ENCODE measurements at regions not wholly inside any gene's neighbourhood (a gene's known extent, or its start where the extent isn't known, plus 50 kb on each side); places are given as distances from the start of the nearest gene placed in this dataset.

DNA sequence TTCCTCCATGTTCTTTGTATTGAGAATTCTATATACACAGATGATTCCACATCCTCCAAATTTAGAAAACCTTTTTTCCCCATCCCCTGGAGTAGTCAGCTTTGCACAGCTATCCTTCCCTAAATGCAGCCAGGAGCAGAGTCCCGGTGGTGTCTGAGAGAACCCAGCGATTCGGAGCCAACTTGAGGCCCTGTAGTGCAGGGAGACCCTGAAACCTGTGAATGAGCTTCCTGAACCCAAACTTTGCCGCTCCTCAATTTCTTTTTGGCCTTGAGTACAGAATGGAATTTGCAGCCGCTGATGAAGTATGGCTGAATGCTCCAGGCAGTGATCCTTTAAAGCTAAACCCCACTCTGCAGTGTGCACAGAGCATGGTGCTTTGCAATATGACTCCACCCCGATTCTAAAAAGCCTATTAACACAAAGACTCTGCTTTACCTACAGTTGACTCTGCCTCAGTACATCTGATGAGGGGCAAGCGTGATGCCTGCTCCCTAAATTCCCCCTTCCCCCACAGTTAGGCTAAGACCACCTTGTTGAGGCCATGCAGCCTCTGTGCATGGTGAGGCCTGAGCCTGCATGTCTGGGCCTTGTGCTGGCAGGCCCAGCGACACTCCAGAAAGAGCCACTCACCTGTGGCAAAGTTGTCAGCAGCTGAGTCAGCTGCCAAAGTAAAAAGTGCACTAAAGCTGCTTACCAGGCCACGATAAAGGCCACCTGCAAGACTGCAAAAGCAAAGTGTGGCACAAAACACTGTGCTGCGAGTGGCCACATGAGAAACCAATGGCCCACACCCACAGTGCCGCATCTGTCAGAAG lies 82.1 kb downstream of the PLEKHG1 start:
- Histone ChIP-seq H3K9ac (ENCODE audit: low read length in 5 of 5) (no peak overlapping the region), H3K27ac (ENCODE audit: low read depth, low read length) (peak overlapping the region; percentile 70), H3K27me3 (ENCODE audit: control insufficient read depth in 5 of 5, insufficient read depth in 4 of 5, low read length in 5 of 5) (no peaks in the 10 kb centered on the region), H3K36me3 (ENCODE audit: control insufficient read depth in 5 of 5, insufficient read depth in 5 of 5, low read length in 5 of 5) (peaks cover 0 to 4% (median 0%) of the 10 kb centered on the region in 5 donors), H3K4me3 (ENCODE audit: low read depth in 1 of 5, low read length in 5 of 5) (no peak overlapping the region), H3K9me3 (ENCODE audit: control insufficient read depth in 5 of 5, low read length in 5 of 5) (no peaks in the 10 kb centered on the region), H3K4me1 (ENCODE audit: control insufficient read depth in 5 of 5, insufficient read depth in 5 of 5, low read length in 5 of 5) (peaks cover 4 to 38% (median 5%) of the 10 kb centered on the region in 5 donors)

- H3K9me3 ChIP-seq (ENCODE audit: control insufficient read depth in 5 of 5, low read length in 5 of 5) = no peaks in the 10 kb centered on the region
Measured at GRCh38 chr6:150683320-150683719, 83.6 kb downstream of the PLEKHG1 start.

DNA sequence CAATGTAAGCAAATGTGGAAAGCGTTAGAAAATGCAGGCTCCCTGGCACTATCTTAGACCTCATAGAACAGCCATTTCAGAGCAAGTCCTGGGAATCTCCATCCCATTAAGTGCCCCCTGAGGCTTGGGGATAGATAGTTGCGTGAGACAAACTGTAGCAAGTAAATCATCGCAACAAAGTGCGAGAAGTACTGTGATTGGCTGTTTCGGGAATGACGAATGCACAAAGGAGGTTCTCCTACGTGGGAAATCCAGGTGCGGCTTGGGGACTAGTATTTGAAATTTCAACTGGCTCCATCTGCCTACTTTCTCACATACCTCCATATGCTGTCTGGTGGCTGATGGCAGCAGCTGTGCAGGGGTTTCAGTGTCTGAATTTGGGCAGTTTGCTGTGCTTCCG lies 84.5 kb downstream of the PLEKHG1 start:
- Histone ChIP-seq H3K9ac (ENCODE audit: low read length in 5 of 5) (peak overlapping the region in 4 of 5 donors; percentile 3 to 71 (median 66)), H3K4me1 (ENCODE audit: control insufficient read depth in 5 of 5, insufficient read depth in 5 of 5, low read length in 5 of 5) (peaks cover 7 to 56% (median 25%) of the 10 kb centered on the region in 5 donors), H3K9me3 (ENCODE audit: control insufficient read depth in 5 of 5, low read length in 5 of 5) (no peaks in the 10 kb centered on the region), H3K27ac (ENCODE audit: low read depth, low read length) (peak overlapping the region; percentile 77), H3K36me3 (ENCODE audit: control insufficient read depth in 5 of 5, insufficient read depth in 5 of 5, low read length in 5 of 5) (no peaks in the 10 kb centered on the region), H3K4me3 (ENCODE audit: low read depth in 1 of 5, low read length in 5 of 5) (peak overlapping the region in 4 of 5 donors; percentile 44 to 75 (median 62)), H3K27me3 (ENCODE audit: control insufficient read depth in 5 of 5, insufficient read depth in 4 of 5, low read length in 5 of 5) (no peaks in the 10 kb centered on the region)

More at GRCh38 chr6:150683320-150683719, 83.6 kb downstream of the PLEKHG1 start:
- no peak overlapping the region for H3K9ac ChIP-seq (ENCODE audit: low read length in 5 of 5)
- H3K4me3 ChIP-seq (ENCODE audit: low read depth in 1 of 5, low read length in 5 of 5) = peak overlapping the region in 4 of 5 donors; percentile 44 to 75 (median 62)
- H3K27me3 ChIP-seq (ENCODE audit: control insufficient read depth in 5 of 5, insufficient read depth in 4 of 5, low read length in 5 of 5) = no peaks in the 10 kb centered on the region
- H3K4me1 ChIP-seq (ENCODE audit: control insufficient read depth in 5 of 5, insufficient read depth in 5 of 5, low read length in 5 of 5) = peaks cover 7 to 53% (median 20%) of the 10 kb centered on the region in 5 donors
- H3K36me3 ChIP-seq (ENCODE audit: control insufficient read depth in 5 of 5, insufficient read depth in 5 of 5, low read length in 5 of 5) = no peaks in the 10 kb centered on the region
- H3K27ac ChIP-seq (ENCODE audit: low read depth, low read length) = peak overlapping the region; percentile 77

- no peaks in the 10 kb centered on the region for H3K27me3 ChIP-seq (ENCODE audit: control insufficient read depth in 5 of 5, insufficient read depth in 4 of 5, low read length in 5 of 5)
- peak overlapping the region in 3 of 5 donors; percentile 8 to 71 (median 65) for H3K9ac ChIP-seq (ENCODE audit: low read length in 5 of 5)
- H3K4me3 ChIP-seq (ENCODE audit: low read depth in 1 of 5, low read length in 5 of 5) = peak overlapping the region in 4 of 5 donors; percentile 44 to 75 (median 62)
- no peaks in the 10 kb centered on the region for H3K9me3 ChIP-seq (ENCODE audit: control insufficient read depth in 5 of 5, low read length in 5 of 5)
- H3K4me1 ChIP-seq (ENCODE audit: control insufficient read depth in 5 of 5, insufficient read depth in 5 of 5, low read length in 5 of 5) = peaks cover 7 to 57% (median 25%) of the 10 kb centered on the region in 5 donors
- H3K36me3 ChIP-seq (ENCODE audit: control insufficient read depth in 5 of 5, insufficient read depth in 5 of 5, low read length in 5 of 5) = no peaks in the 10 kb centered on the region
- peak overlapping the region; percentile 77 for H3K27ac ChIP-seq (ENCODE audit: low read depth, low read length)
Measured at GRCh38 chr6:150684714-150685459, 85.2 kb downstream of the PLEKHG1 start.

GRCh38 chr6:150685860-150686259 lies 86.2 kb downstream of the PLEKHG1 start:
- Histone ChIP-seq H3K27me3 (ENCODE audit: control insufficient read depth in 5 of 5, insufficient read depth in 4 of 5, low read length in 5 of 5) (no peaks in the 10 kb centered on the region), H3K4me3 (ENCODE audit: low read depth in 1 of 5, low read length in 5 of 5) (peak overlapping the region in 1 of 5 donors; percentile 5), H3K4me1 (ENCODE audit: control insufficient read depth in 5 of 5, insufficient read depth in 5 of 5, low read length in 5 of 5) (peaks cover 3 to 66% (median 25%) of the 10 kb centered on the region in 5 donors), H3K36me3 (ENCODE audit: control insufficient read depth in 5 of 5, insufficient read depth in 5 of 5, low read length in 5 of 5) (no peaks in the 10 kb centered on the region), H3K9me3 (ENCODE audit: control insufficient read depth in 5 of 5, low read length in 5 of 5) (no peaks in the 10 kb centered on the region), H3K27ac (ENCODE audit: low read depth, low read length) (peak overlapping the region; percentile 77), H3K9ac (ENCODE audit: low read length in 5 of 5) (no peak overlapping the region)

GRCh38 chr6:150686566-150686965 lies 86.9 kb downstream of the PLEKHG1 start:
- Histone ChIP-seq H3K9me3 (ENCODE audit: control insufficient read depth in 5 of 5, low read length in 5 of 5) (no peaks in the 10 kb centered on the region), H3K9ac (ENCODE audit: low read length in 5 of 5) (no peak overlapping the region), H3K4me3 (ENCODE audit: low read depth in 1 of 5, low read length in 5 of 5) (peak overlapping the region in 3 of 5 donors; percentile 13 to 20 (median 16)), H3K27me3 (ENCODE audit: control insufficient read depth in 5 of 5, insufficient read depth in 4 of 5, low read length in 5 of 5) (no peaks in the 10 kb centered on the region), H3K4me1 (ENCODE audit: control insufficient read depth in 5 of 5, insufficient read depth in 5 of 5, low read length in 5 of 5) (peaks cover 3 to 69% (median 26%) of the 10 kb centered on the region in 5 donors), H3K36me3 (ENCODE audit: control insufficient read depth in 5 of 5, insufficient read depth in 5 of 5, low read length in 5 of 5) (no peaks in the 10 kb centered on the region), H3K27ac (ENCODE audit: low read depth, low read length) (peak overlapping the region; percentile 54)

DNA sequence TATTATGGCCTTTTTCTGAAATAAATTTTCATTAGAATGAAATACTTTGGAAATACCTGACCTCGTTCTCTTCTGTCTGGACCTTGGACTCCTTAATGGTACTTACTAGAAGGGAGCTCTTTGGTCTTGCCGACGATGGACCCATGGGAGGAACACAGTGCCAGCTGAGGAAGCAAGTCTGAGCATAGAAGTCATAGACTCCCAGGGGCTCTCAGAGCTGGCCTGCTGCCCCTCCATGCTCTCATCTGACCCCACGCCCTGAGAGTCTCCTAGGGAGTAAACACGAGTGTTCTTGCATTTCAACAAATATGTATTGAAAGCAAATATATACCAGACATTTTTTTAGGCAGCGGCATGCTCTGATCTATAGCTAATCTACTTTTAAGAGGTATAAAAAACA lies 87.8 kb downstream of the PLEKHG1 start:
- Histone ChIP-seq H3K27ac (ENCODE audit: low read depth, low read length) (peak overlapping the region; percentile 54), H3K36me3 (ENCODE audit: control insufficient read depth in 5 of 5, insufficient read depth in 5 of 5, low read length in 5 of 5) (no peaks in the 10 kb centered on the region), H3K27me3 (ENCODE audit: control insufficient read depth in 5 of 5, insufficient read depth in 4 of 5, low read length in 5 of 5) (no peaks in the 10 kb centered on the region), H3K4me1 (ENCODE audit: control insufficient read depth in 5 of 5, insufficient read depth in 5 of 5, low read length in 5 of 5) (peaks cover 3 to 64% (median 29%) of the 10 kb centered on the region in 5 donors), H3K9me3 (ENCODE audit: control insufficient read depth in 5 of 5, low read length in 5 of 5) (no peaks in the 10 kb centered on the region), H3K4me3 (ENCODE audit: low read depth in 1 of 5, low read length in 5 of 5) (peak overlapping the region in 1 of 5 donors; percentile 23), H3K9ac (ENCODE audit: low read length in 5 of 5) (peak overlapping the region in 1 of 5 donors; percentile 2)

- Histone ChIP-seq H3K4me3 (ENCODE audit: low read depth in 1 of 5, low read length in 5 of 5) (no peak overlapping the region), H3K9me3 (ENCODE audit: control insufficient read depth in 5 of 5, low read length in 5 of 5) (no peaks in the 10 kb centered on the region), H3K27ac (ENCODE audit: low read depth, low read length) (peak overlapping the region; percentile 1), H3K36me3 (ENCODE audit: control insufficient read depth in 5 of 5, insufficient read depth in 5 of 5, low read length in 5 of 5) (no peaks in the 10 kb centered on the region), H3K9ac (ENCODE audit: low read length in 5 of 5) (no peak overlapping the region), H3K27me3 (ENCODE audit: control insufficient read depth in 5 of 5, insufficient read depth in 4 of 5, low read length in 5 of 5) (no peaks in the 10 kb centered on the region), H3K4me1 (ENCODE audit: control insufficient read depth in 5 of 5, insufficient read depth in 5 of 5, low read length in 5 of 5) (peaks cover 4 to 64% (median 35%) of the 10 kb centered on the region in 5 donors)
Measured at GRCh38 chr6:150689900-150690590, 90.4 kb downstream of the PLEKHG1 start.

DNA sequence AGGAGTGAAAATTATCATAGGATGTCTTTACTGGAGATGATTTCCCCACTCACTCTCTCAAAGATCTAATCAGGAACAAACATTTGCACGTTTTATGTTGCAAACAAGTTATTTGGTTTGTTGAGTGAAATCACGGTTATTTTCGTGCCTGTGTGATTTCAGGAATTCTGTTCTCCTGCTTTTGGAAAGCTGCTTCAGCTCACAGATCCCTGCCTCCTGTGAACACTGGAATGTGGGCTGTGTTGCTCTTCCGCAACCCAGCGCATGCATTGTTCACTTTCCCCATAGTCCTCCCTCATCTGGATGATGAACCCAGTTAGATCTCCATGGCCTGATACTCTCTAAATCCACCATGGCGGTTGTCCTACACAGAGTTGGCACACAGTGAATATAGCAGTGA lies 91.0 kb downstream of the PLEKHG1 start:
- H3K9ac ChIP-seq (ENCODE audit: low read length in 5 of 5) = no peak overlapping the region
- H3K27ac ChIP-seq (ENCODE audit: low read depth, low read length) = peak overlapping the region; percentile 19
- no peaks in the 10 kb centered on the region for H3K9me3 ChIP-seq (ENCODE audit: control insufficient read depth in 5 of 5, low read length in 5 of 5)
- no peaks in the 10 kb centered on the region for H3K36me3 ChIP-seq (ENCODE audit: control insufficient read depth in 5 of 5, insufficient read depth in 5 of 5, low read length in 5 of 5)
- no peaks in the 10 kb centered on the region for H3K27me3 ChIP-seq (ENCODE audit: control insufficient read depth in 5 of 5, insufficient read depth in 4 of 5, low read length in 5 of 5)
- no peak overlapping the region for H3K4me3 ChIP-seq (ENCODE audit: low read depth in 1 of 5, low read length in 5 of 5)
- H3K4me1 ChIP-seq (ENCODE audit: control insufficient read depth in 5 of 5, insufficient read depth in 5 of 5, low read length in 5 of 5) = peaks cover 4 to 63% (median 38%) of the 10 kb centered on the region in 5 donors

All from subcutaneous abdominal adipose tissue (tissue), 5 donors.